ENCODE measurements at regions not wholly inside any gene's neighbourhood (a gene's known extent, or its start where the extent isn't known, plus 50 kb on each side); places are given as distances from the start of the nearest gene placed in this dataset.
"Not testable (repeated sequence)": the region's sequence is repeated elsewhere in the genome, so short reads cannot be mapped to it uniquely, and the experiment has no call there.

- ATAC-seq (replicated peaks in 1 of 4); H3K9me3 Mint-ChIP-seq; H3K4me3 Mint-ChIP-seq; H3K27me3 ChIP-seq (replicated peaks in 1 of 2; ENCODE audit: control insufficient read depth in 2 of 2, extremely low read depth in 1 of 2, insufficient read depth in 2 of 2, low read length in 1 of 2); POLR2A ChIA-PET; H3K27ac ChIP-seq (ENCODE audit: low read length); H3K4me3 ChIP-seq (ENCODE audit: control insufficient read depth in 1 of 2, extremely low read depth in 1 of 2, low read length in 1 of 2); H3K27me3 Mint-ChIP-seq; DNase-seq; H3K27ac Mint-ChIP-seq; H3K36me3 ChIP-seq (ENCODE audit: control insufficient read depth in 2 of 2, extremely low read depth in 1 of 2, insufficient read depth in 1 of 2, low read length in 1 of 2); CTCF ChIA-PET; H3K9me3 ChIP-seq; H3K36me3 Mint-ChIP-seq: not testable (repeated sequence)
- H3K4me1 ChIP-seq (ENCODE audit: control insufficient read depth in 1 of 2, extremely low read depth in 1 of 2, insufficient read depth in 2 of 2, low read length in 2 of 2), result peaks cover 18 to 24% of the 10 kb centered on the region in 2 experiments
- peaks cover 23 to 27% (median 26%) of the 10 kb centered on the region in 3 donors for H3K4me1 Mint-ChIP-seq
- 95% methylated on average over 10 of the region's 47 CpGs for WGBS (ENCODE audit: insufficient coverage)
These were observed 138.8 kb upstream of the ALKAL2 start for GRCh38 chr2:426696-427095.

DNA sequence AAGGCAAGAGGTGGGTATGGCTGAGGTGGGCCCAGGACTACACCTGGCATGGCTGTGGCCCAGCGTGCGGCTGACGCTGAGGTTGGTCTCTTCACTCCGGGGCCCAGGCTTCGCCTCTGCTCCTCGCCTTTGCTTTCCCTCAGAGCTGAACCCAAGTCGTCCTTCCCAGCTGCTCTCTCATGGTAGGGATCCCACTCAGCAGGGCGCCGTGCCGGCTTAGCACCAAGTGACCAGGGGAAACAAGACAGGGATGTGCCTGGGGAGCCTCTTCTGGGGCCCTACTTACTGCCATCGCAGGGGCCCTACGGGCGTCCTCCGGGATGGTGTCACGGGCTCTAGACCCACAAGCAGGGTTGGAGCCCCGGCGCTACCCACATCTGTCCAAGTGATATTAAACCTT lies 138.1 kb upstream of the ALKAL2 start:
- Histone ChIP-seq H3K9me3 (no peaks in the 10 kb centered on the region), H3K27ac (ENCODE audit: low read length) (no peak overlapping the region), H3K4me1 (ENCODE audit: control insufficient read depth in 1 of 2, extremely low read depth in 1 of 2, insufficient read depth in 2 of 2, low read length in 2 of 2) (peaks cover 15 to 21% of the 10 kb centered on the region in 2 experiments), H3K27me3 (replicated peaks in 1 of 2; ENCODE audit: control insufficient read depth in 2 of 2, extremely low read depth in 1 of 2, insufficient read depth in 2 of 2, low read length in 1 of 2) (no peaks in the 10 kb centered on the region), H3K4me3 (ENCODE audit: control insufficient read depth in 1 of 2, extremely low read depth in 1 of 2, low read length in 1 of 2) (no peak overlapping the region), H3K36me3 (ENCODE audit: control insufficient read depth in 2 of 2, extremely low read depth in 1 of 2, insufficient read depth in 1 of 2, low read length in 1 of 2) (no peaks in the 10 kb centered on the region)
- Mint-ChIP-seq H3K27me3 (peaks cover 0 to 10% of the 10 kb centered on the region in 2 donors), H3K4me1 (peaks cover 21 to 30% (median 25%) of the 10 kb centered on the region in 3 donors), H3K4me3 (no peak overlapping the region), H3K9me3 (no peaks in the 10 kb centered on the region), H3K27ac (no peak overlapping the region), H3K36me3 (no peaks in the 10 kb centered on the region)
- ChIA-PET CTCF (no interaction called here), POLR2A (no interaction called here)
- ATAC-seq (replicated peaks in 1 of 4) (no peak), DNase-seq (no peak)
- 98% methylated on average over 10 of the region's 17 CpGs for WGBS (ENCODE audit: insufficient coverage)

DNA sequence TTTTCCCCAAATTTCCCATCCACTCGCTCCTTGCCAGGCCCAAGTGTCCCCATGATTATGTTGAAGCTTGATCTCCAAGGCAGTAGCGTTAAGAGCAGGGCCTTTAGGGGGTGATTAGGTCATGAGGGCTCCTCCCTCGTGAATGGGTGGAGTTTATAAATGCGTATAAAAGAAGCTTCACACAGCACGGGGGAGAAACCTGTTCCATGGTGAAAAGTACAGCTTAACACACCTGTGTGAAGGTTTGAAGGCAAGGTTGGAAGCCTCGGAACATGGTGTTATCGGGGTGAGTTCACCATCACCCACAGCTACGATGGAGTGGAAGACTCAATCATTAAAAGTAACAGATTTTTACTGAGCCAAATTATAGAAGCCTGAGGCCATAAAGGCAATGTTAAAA lies 137.4 kb upstream of the ALKAL2 start:
- Histone ChIP-seq H3K36me3 (ENCODE audit: control insufficient read depth in 2 of 2, extremely low read depth in 1 of 2, insufficient read depth in 1 of 2, low read length in 1 of 2) (no peaks in the 10 kb centered on the region), H3K4me1 (ENCODE audit: control insufficient read depth in 1 of 2, extremely low read depth in 1 of 2, insufficient read depth in 2 of 2, low read length in 2 of 2) (peaks cover 10 to 14% of the 10 kb centered on the region in 2 experiments), H3K27me3 (replicated peaks in 1 of 2; ENCODE audit: control insufficient read depth in 2 of 2, extremely low read depth in 1 of 2, insufficient read depth in 2 of 2, low read length in 1 of 2) (no peaks in the 10 kb centered on the region), H3K4me3 (ENCODE audit: control insufficient read depth in 1 of 2, extremely low read depth in 1 of 2, low read length in 1 of 2) (no peak overlapping the region), H3K9me3 (no peaks in the 10 kb centered on the region), H3K27ac (ENCODE audit: low read length) (no peak overlapping the region)
- Mint-ChIP-seq H3K4me3 (no peak overlapping the region), H3K36me3 (no peaks in the 10 kb centered on the region), H3K4me1 (peaks cover 14 to 23% (median 18%) of the 10 kb centered on the region in 3 donors), H3K27ac (no peak overlapping the region), H3K9me3 (no peaks in the 10 kb centered on the region), H3K27me3 (peaks cover 0 to 10% of the 10 kb centered on the region in 2 donors)
- no peak for DNase-seq
- ChIA-PET POLR2A (no interaction called here), CTCF (no interaction called here)
- ATAC-seq (replicated peaks in 1 of 4), result no peak
- 100% methylated on average over 1 of the region's 8 CpGs for WGBS (ENCODE audit: insufficient coverage)

- H3K36me3 ChIP-seq (ENCODE audit: control insufficient read depth in 2 of 2, extremely low read depth in 1 of 2, insufficient read depth in 1 of 2, low read length in 1 of 2), result no peaks in the 10 kb centered on the region
- ChIA-PET POLR2A (interaction anchor here in 1 of 2 donors (1.4 kb wide), 1 partner anchor 10 kb away, joined by 4 read pairs; no protein-coding TSS in a partner anchor), CTCF (no interaction called here)
- WGBS (ENCODE audit: insufficient coverage), result 91% methylated on average over 10 of the region's 20 CpGs
- H3K9me3 ChIP-seq, result no peaks in the 10 kb centered on the region
- Mint-ChIP-seq H3K36me3 (no peaks in the 10 kb centered on the region), H3K4me3 (no peak overlapping the region), H3K9me3 (no peaks in the 10 kb centered on the region), H3K27ac (no peak overlapping the region), H3K27me3 (peaks cover 0 to 10% of the 10 kb centered on the region in 2 donors), H3K4me1 (peaks cover 7 to 18% (median 14%) of the 10 kb centered on the region in 3 donors)
- H3K27ac ChIP-seq (ENCODE audit: low read length), result no peak overlapping the region
- DNase-seq (no peak), ATAC-seq (replicated peaks in 1 of 4) (no peak)
- no peak overlapping the region for H3K4me3 ChIP-seq (ENCODE audit: control insufficient read depth in 1 of 2, extremely low read depth in 1 of 2, low read length in 1 of 2)
- H3K4me1 ChIP-seq (ENCODE audit: control insufficient read depth in 1 of 2, extremely low read depth in 1 of 2, insufficient read depth in 2 of 2, low read length in 2 of 2), result peaks cover 3 to 11% of the 10 kb centered on the region in 2 experiments
- H3K27me3 ChIP-seq (replicated peaks in 1 of 2; ENCODE audit: control insufficient read depth in 2 of 2, extremely low read depth in 1 of 2, insufficient read depth in 2 of 2, low read length in 1 of 2), result no peaks in the 10 kb centered on the region
These were observed 136.6 kb upstream of the ALKAL2 start for GRCh38 chr2:424306-425171.

DNA sequence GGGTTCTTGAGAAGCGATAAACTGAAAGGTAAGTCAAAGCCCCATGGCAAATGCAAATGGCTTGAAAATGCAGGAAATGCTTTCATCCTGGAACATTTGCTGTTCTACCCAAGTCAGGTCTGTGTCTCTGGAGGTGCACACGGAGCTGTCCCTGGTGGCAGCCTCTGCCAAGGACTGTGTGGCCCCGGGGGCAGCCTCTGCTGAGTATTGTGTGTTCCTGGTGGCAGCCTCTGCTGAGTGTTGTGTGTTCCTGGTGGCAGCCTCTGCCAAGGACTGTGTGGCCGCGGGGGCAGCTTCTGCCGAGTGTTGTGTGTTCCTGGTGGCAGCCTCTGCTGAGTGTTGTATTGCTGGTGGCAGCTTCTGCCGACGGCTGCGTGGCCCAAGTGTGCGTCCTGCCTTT lies 135.6 kb upstream of the ALKAL2 start:
- peaks cover 7 to 18% of the 10 kb centered on the region in 2 donors for H3K27me3 Mint-ChIP-seq
- H3K4me3 Mint-ChIP-seq, result no peak overlapping the region
- no peak overlapping the region for H3K27ac ChIP-seq (ENCODE audit: low read length)
- no peaks in the 10 kb centered on the region for H3K36me3 ChIP-seq (ENCODE audit: control insufficient read depth in 2 of 2, extremely low read depth in 1 of 2, insufficient read depth in 1 of 2, low read length in 1 of 2)
- ATAC-seq (replicated peaks in 1 of 4) (no peak), DNase-seq (no peak)
- no peaks in the 10 kb centered on the region for H3K27me3 ChIP-seq (replicated peaks in 1 of 2; ENCODE audit: control insufficient read depth in 2 of 2, extremely low read depth in 1 of 2, insufficient read depth in 2 of 2, low read length in 1 of 2)
- H3K9me3 ChIP-seq, result no peaks in the 10 kb centered on the region
- H3K4me1 Mint-ChIP-seq, result peaks cover 0 to 10% (median 6%) of the 10 kb centered on the region in 3 donors
- ChIA-PET POLR2A (interaction anchor here in 1 of 2 donors (1.4 kb wide), 1 partner anchor 8 kb away, joined by 4 read pairs; no protein-coding TSS in a partner anchor), CTCF (no interaction called here)
- no peaks in the 10 kb centered on the region for H3K9me3 Mint-ChIP-seq
- no peak overlapping the region for H3K27ac Mint-ChIP-seq
- H3K4me3 ChIP-seq (ENCODE audit: control insufficient read depth in 1 of 2, extremely low read depth in 1 of 2, low read length in 1 of 2), result no peak overlapping the region
- WGBS (ENCODE audit: insufficient coverage), result 41% methylated on average over 4 of the region's 10 CpGs
- no peaks in the 10 kb centered on the region for H3K36me3 Mint-ChIP-seq
- peaks cover 0 to 5% of the 10 kb centered on the region in 2 experiments for H3K4me1 ChIP-seq (ENCODE audit: control insufficient read depth in 1 of 2, extremely low read depth in 1 of 2, insufficient read depth in 2 of 2, low read length in 2 of 2)

DNA sequence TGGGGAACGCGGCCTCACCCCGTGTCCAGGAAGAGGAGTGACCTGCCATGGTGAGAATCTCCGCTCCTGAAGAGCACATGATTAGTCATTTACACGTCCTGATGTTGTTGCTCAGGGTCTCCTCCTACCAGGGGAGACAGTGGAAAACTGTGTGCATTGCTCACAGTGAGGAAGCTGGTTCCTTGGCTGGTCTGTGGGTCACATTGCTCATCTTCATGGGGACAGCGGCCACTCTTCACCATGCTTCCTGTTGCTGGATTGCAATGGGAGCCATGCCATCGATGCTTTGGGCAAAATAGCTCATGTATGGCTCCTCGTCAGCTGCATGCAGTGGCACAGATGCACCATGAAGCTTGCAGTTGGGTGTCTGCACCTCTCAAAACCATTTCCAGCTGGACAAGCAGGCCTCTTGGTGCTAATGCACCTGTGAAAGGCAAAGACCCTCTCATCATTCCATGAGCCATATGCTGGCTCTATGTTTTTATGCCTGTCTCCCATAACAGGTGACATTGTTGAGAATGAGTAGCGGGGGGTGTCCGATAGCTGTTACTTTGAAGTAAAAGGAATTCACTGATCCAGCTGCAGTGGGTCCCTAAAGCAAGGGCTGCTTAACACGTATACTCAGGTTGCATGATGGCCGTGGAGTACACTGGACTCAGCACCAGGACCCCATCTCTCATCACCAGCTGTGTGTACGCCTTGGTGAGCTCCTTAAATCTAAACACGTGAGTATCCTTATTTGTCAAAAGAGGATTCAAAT lies 135.0 kb upstream of the ALKAL2 start:
- H3K9me3 Mint-ChIP-seq, result no peaks in the 10 kb centered on the region
- no peaks in the 10 kb centered on the region for H3K27me3 ChIP-seq (replicated peaks in 1 of 2; ENCODE audit: control insufficient read depth in 2 of 2, extremely low read depth in 1 of 2, insufficient read depth in 2 of 2, low read length in 1 of 2)
- WGBS (ENCODE audit: insufficient coverage), result 90% methylated on average over 6 of the region's 14 CpGs
- H3K36me3 ChIP-seq (ENCODE audit: control insufficient read depth in 2 of 2, extremely low read depth in 1 of 2, insufficient read depth in 1 of 2, low read length in 1 of 2), result no peaks in the 10 kb centered on the region
- H3K4me1 ChIP-seq (ENCODE audit: control insufficient read depth in 1 of 2, extremely low read depth in 1 of 2, insufficient read depth in 2 of 2, low read length in 2 of 2), result peaks cover 0 to 5% of the 10 kb centered on the region in 2 experiments
- no peak overlapping the region for H3K27ac Mint-ChIP-seq
- H3K36me3 Mint-ChIP-seq, result no peaks in the 10 kb centered on the region
- H3K9me3 ChIP-seq, result no peaks in the 10 kb centered on the region
- H3K4me3 Mint-ChIP-seq, result no peak overlapping the region
- no peak overlapping the region for H3K27ac ChIP-seq (ENCODE audit: low read length)
- H3K4me3 ChIP-seq (ENCODE audit: control insufficient read depth in 1 of 2, extremely low read depth in 1 of 2, low read length in 1 of 2), result no peak overlapping the region
- DNase-seq (no peak), ATAC-seq (replicated peaks in 1 of 4) (no peak)
- peaks cover 10 to 19% of the 10 kb centered on the region in 2 donors for H3K27me3 Mint-ChIP-seq
- peaks cover 0 to 10% (median 6%) of the 10 kb centered on the region in 3 donors for H3K4me1 Mint-ChIP-seq
- ChIA-PET CTCF (no interaction called here), POLR2A (no interaction called here)

Measured in T-cell (primary cell).